HUES64 (cell line): ENCODE measurements at regions not wholly inside any gene's neighbourhood (a gene's known extent, or its start where the extent isn't known, plus 50 kb on each side); places are given as distances from the start of the nearest gene placed in this dataset.

Source experiments
- H3K27ac ChIP-seq: 2 replicates; pipeline ENCODE4 v1.7.0; 2013; ENCODE audit warnings: low read depth, low read length, inconsistent platforms
- H3K27me3 ChIP-seq: 2 replicates; pipeline ENCODE4 v1.6.1; 2013; ENCODE audit warnings: mild to moderate bottlenecking, low read length; ENCODE audit not compliant: insufficient read depth
- H3K36me3 ChIP-seq: 2 replicates; pipeline ENCODE4 v1.6.1; 2013; ENCODE audit warnings: mild to moderate bottlenecking, low read length; ENCODE audit not compliant: insufficient read depth
- H3K4me1 ChIP-seq: 2 replicates; pipeline ENCODE4 v1.6.1; 2013; ENCODE audit warnings: mild to moderate bottlenecking, low read length, moderate library complexity; ENCODE audit not compliant: insufficient read depth
- H3K4me3 ChIP-seq: 2 replicates; pipeline ENCODE4 v1.5.1; 2013; ENCODE audit warnings: mild to moderate bottlenecking, low read length, moderate library complexity
- H3K9ac ChIP-seq: 2 replicates; pipeline ENCODE4 v1.6.1; 2013; ENCODE audit warnings: mild to moderate bottlenecking, low read depth, low read length
- H3K9me3 ChIP-seq: 2 replicates; pipeline ENCODE4 v1.6.1; 2013; ENCODE audit warnings: low read depth, low read length; ENCODE audit not compliant: insufficient read depth
- WGBS: fragments of 150-250, 120-280 bp; methylation state at CpG from one replicate; pipeline ENCODE4 v1.1.7; 2013; ENCODE audit warnings: missing lambda C conversion rate; 5-methylcytosine and 5-hydroxymethylcytosine counted together

- Histone ChIP-seq H3K27ac (no peak overlapping the region), H3K9ac (no peak overlapping the region), H3K4me3 (no peak overlapping the region), H3K36me3 (no peaks in the 10 kb centered on the region), H3K4me1 (no peaks in the 10 kb centered on the region), H3K9me3 (peaks cover 75% of the 10 kb centered on the region), H3K27me3 (no peaks in the 10 kb centered on the region)
- 90% methylated on average over 15 of the region's 19 CpGs for WGBS
These were observed 760.9 kb downstream of the KCNJ18 start for GRCh38 chr17:22453181-22453580.

GRCh38 chr17:22454070-22454999, 762.0 kb downstream of the KCNJ18 start:
- Histone ChIP-seq H3K4me1 (no peaks in the 10 kb centered on the region), H3K36me3 (no peaks in the 10 kb centered on the region), H3K9ac (no peak overlapping the region), H3K9me3 (peaks cover 77% of the 10 kb centered on the region), H3K27ac (no peak overlapping the region), H3K27me3 (no peaks in the 10 kb centered on the region), H3K4me3 (no peak overlapping the region)
- 94% methylated on average over 82 of the region's 82 CpGs for WGBS

- Histone ChIP-seq H3K36me3 (no peaks in the 10 kb centered on the region), H3K4me1 (no peaks in the 10 kb centered on the region), H3K9me3 (peaks cover 95% of the 10 kb centered on the region), H3K27me3 (no peaks in the 10 kb centered on the region), H3K4me3 (no peak overlapping the region), H3K9ac (no peak overlapping the region), H3K27ac (no peak overlapping the region)
- 86% methylated on average over 12 of the region's 12 CpGs for WGBS
These were observed 767.1 kb downstream of the KCNJ18 start for GRCh38 chr17:22459331-22459952.

- Histone ChIP-seq H3K27me3 (no peaks in the 10 kb centered on the region), H3K9me3 (peaks cover 96% of the 10 kb centered on the region)
- 87% methylated on average over 15 of the region's 15 CpGs for WGBS
These were observed 767.6 kb downstream of the KCNJ18 start for GRCh38 chr17:22459953-22460350.

GRCh38 chr17:22460461-22461063, 768.2 kb downstream of the KCNJ18 start:
- WGBS, result 58% methylated on average over 6 of the region's 6 CpGs
- H3K4me3 ChIP-seq, result no peak overlapping the region
- H3K36me3 ChIP-seq, result no peaks in the 10 kb centered on the region
- H3K27me3 ChIP-seq, result no peaks in the 10 kb centered on the region
- no peak overlapping the region for H3K27ac ChIP-seq
- peaks cover 96% of the 10 kb centered on the region for H3K9me3 ChIP-seq
- no peak overlapping the region for H3K9ac ChIP-seq
- H3K4me1 ChIP-seq, result no peaks in the 10 kb centered on the region

More at GRCh38 chr17:22459953-22460350, 767.6 kb downstream of the KCNJ18 start:
- Histone ChIP-seq H3K4me1 (no peaks in the 10 kb centered on the region), H3K4me3 (no peak overlapping the region), H3K9ac (no peak overlapping the region), H3K27ac (no peak overlapping the region), H3K36me3 (no peaks in the 10 kb centered on the region)

- H3K27me3 ChIP-seq, result no peaks in the 10 kb centered on the region
- H3K9me3 ChIP-seq, result peaks cover 96% of the 10 kb centered on the region
- H3K9ac ChIP-seq, result no peak overlapping the region
- no peaks in the 10 kb centered on the region for H3K36me3 ChIP-seq
- H3K4me3 ChIP-seq, result no peak overlapping the region
- H3K27ac ChIP-seq, result no peak overlapping the region
- H3K4me1 ChIP-seq, result no peaks in the 10 kb centered on the region
- WGBS, result 84% methylated on average over 14 of the region's 14 CpGs
These were observed 769.3 kb downstream of the KCNJ18 start for GRCh38 chr17:22461460-22462145.

- H3K9me3 ChIP-seq, result peaks cover 96% of the 10 kb centered on the region
- 86% methylated on average over 6 of the region's 6 CpGs for WGBS
- H3K9ac ChIP-seq, result no peak overlapping the region
- H3K27ac ChIP-seq, result no peak overlapping the region
- no peaks in the 10 kb centered on the region for H3K4me1 ChIP-seq
- no peaks in the 10 kb centered on the region for H3K27me3 ChIP-seq
- H3K36me3 ChIP-seq, result no peaks in the 10 kb centered on the region
- no peak overlapping the region for H3K4me3 ChIP-seq
These were observed 770.1 kb downstream of the KCNJ18 start for GRCh38 chr17:22462461-22462860.

- Histone ChIP-seq H3K9ac (no peak overlapping the region), H3K27ac (no peak overlapping the region)
These were observed 771.0 kb downstream of the KCNJ18 start for GRCh38 chr17:22463110-22463850.

GRCh38 chr17:22464041-22464440, 771.7 kb downstream of the KCNJ18 start:
- Histone ChIP-seq H3K4me1 (no peaks in the 10 kb centered on the region), H3K9ac (no peak overlapping the region), H3K9me3 (peaks cover 94% of the 10 kb centered on the region), H3K36me3 (no peaks in the 10 kb centered on the region), H3K27me3 (no peaks in the 10 kb centered on the region), H3K27ac (no peak overlapping the region), H3K4me3 (no peak overlapping the region)
- 84% methylated on average over 6 of the region's 6 CpGs for WGBS

More at GRCh38 chr17:22463110-22463850, 771.0 kb downstream of the KCNJ18 start:
- Histone ChIP-seq H3K9me3 (peaks cover 96% of the 10 kb centered on the region), H3K27me3 (no peaks in the 10 kb centered on the region), H3K36me3 (no peaks in the 10 kb centered on the region), H3K4me1 (no peaks in the 10 kb centered on the region), H3K4me3 (no peak overlapping the region)
- WGBS, result 74% methylated on average over 13 of the region's 13 CpGs

GRCh38 chr17:22467720-22468119, 775.4 kb downstream of the KCNJ18 start:
- H3K27ac ChIP-seq, result no peak overlapping the region
- WGBS, result 69% methylated on average over 5 of the region's 5 CpGs
- H3K4me3 ChIP-seq, result no peak overlapping the region
- peaks cover 98% of the 10 kb centered on the region for H3K9me3 ChIP-seq
- H3K4me1 ChIP-seq, result no peaks in the 10 kb centered on the region
- no peak overlapping the region for H3K9ac ChIP-seq
- no peaks in the 10 kb centered on the region for H3K36me3 ChIP-seq
- H3K27me3 ChIP-seq, result no peaks in the 10 kb centered on the region
